NCI-H2107 (cell line): ENCODE measurements at regions not wholly inside any gene's neighbourhood (a gene's known extent, or its start where the extent isn't known, plus 50 kb on each side); places are given as distances from the start of the nearest gene placed in this dataset.
A peak's percentile ranks its signal among the peaks of the same experiment; 100 is the strongest.

ENCODE experiments used
- DNase-seq: peaks from one replicate; lab custom pipeline; 2025; lab: John Stamatoyannopoulos, UW

- DNase-seq = no peak
Observed at GRCh38 chr3:162994165-162994564, 1497.6 kb downstream of the OTOL1 start.

- DNase-seq = no peak
Observed at GRCh38 chr3:162996368-162996767, 1499.8 kb downstream of the OTOL1 start.

GRCh38 chr3:162998205-162998604 is 1501.6 kb downstream of the OTOL1 start:
- DNase-seq = no peak

- DNase-seq = no peak
Observed at GRCh38 chr3:163011596-163011995, 1515.0 kb downstream of the OTOL1 start.

- DNase-seq = no peak
Observed at GRCh38 chr3:163016251-163016650, 1519.6 kb downstream of the OTOL1 start.

GRCh38 chr3:163018067-163018466 is 1521.5 kb downstream of the OTOL1 start:
- DNase-seq = no peak

GRCh38 chr3:163018664-163019063 is 1522.1 kb downstream of the OTOL1 start:
- no peak for DNase-seq

GRCh38 chr3:163019260-163019659 is 1522.7 kb downstream of the OTOL1 start:
- no peak for DNase-seq

GRCh38 chr3:163033652-163034051 is 1537.0 kb downstream of the OTOL1 start:
- no peak for DNase-seq

- DNase-seq = no peak
Observed at GRCh38 chr3:163039636-163040035, 1543.0 kb downstream of the OTOL1 start.

GRCh38 chr3:163043074-163043473 is 1546.5 kb downstream of the OTOL1 start:
- DNase-seq = no peak

- DNase-seq = no peak
Observed at GRCh38 chr3:163045945-163046344, 1549.3 kb downstream of the OTOL1 start.

- no peak for DNase-seq
Observed at GRCh38 chr3:163048881-163049280, 1552.3 kb downstream of the OTOL1 start.

GRCh38 chr3:163056874-163057497 is 1560.4 kb downstream of the OTOL1 start:
- DNase-seq = peak; percentile 33

GRCh38 chr3:163058031-163058854 is 1561.6 kb downstream of the OTOL1 start:
- no peak for DNase-seq

- DNase-seq = no peak
Observed at GRCh38 chr3:163071713-163072112, 1575.1 kb downstream of the OTOL1 start.
